ENCODE measurements at regions not wholly inside any gene's neighbourhood (a gene's known extent, or its start where the extent isn't known, plus 50 kb on each side); places are given as distances from the start of the nearest gene placed in this dataset.

- TF ChIP-seq GATA3 (IDR thresholded peaks at IDR 0.05; ENCODE audit: low read depth, low read length) = no peak
- no peak for TF ChIP-seq GATA2 (IDR thresholded peaks at IDR 0.05; ENCODE audit: low read depth, low read length)
These were observed 292.5 kb downstream of the PARP8 start for GRCh38 chr5:50958852-50959457.

GRCh38 chr5:50962934-50963872 is 296.8 kb downstream of the PARP8 start:
- TF ChIP-seq GATA3 (IDR thresholded peaks at IDR 0.05; ENCODE audit: low read depth, low read length) = no peak
- no peak for TF ChIP-seq GATA2 (IDR thresholded peaks at IDR 0.05; ENCODE audit: low read depth, low read length)

GRCh38 chr5:50963971-50964745 is 297.7 kb downstream of the PARP8 start:
- TF ChIP-seq GATA2 (IDR thresholded peaks at IDR 0.05; ENCODE audit: low read depth, low read length) (no peak), GATA3 (IDR thresholded peaks at IDR 0.05; ENCODE audit: low read depth, low read length) (no peak)

- no peak for TF ChIP-seq GATA2 (IDR thresholded peaks at IDR 0.05; ENCODE audit: low read depth, low read length)
- TF ChIP-seq GATA3 (IDR thresholded peaks at IDR 0.05; ENCODE audit: low read depth, low read length) = no peak
These were observed 298.6 kb downstream of the PARP8 start for GRCh38 chr5:50964746-50965653.

GRCh38 chr5:50965654-50966375 is 299.4 kb downstream of the PARP8 start:
- TF ChIP-seq GATA3 (IDR thresholded peaks at IDR 0.05; ENCODE audit: low read depth, low read length) = no peak
- TF ChIP-seq GATA2 (IDR thresholded peaks at IDR 0.05; ENCODE audit: low read depth, low read length) = no peak

GRCh38 chr5:50967009-50967562 is 300.6 kb downstream of the PARP8 start:
- TF ChIP-seq GATA2 (IDR thresholded peaks at IDR 0.05; ENCODE audit: low read depth, low read length) (no peak), GATA3 (IDR thresholded peaks at IDR 0.05; ENCODE audit: low read depth, low read length) (no peak)

GRCh38 chr5:50967563-50968355 is 301.3 kb downstream of the PARP8 start:
- TF ChIP-seq GATA3 (IDR thresholded peaks at IDR 0.05; ENCODE audit: low read depth, low read length) = no peak
- no peak; the same call in 1 of the 2 replicates for TF ChIP-seq GATA2 (IDR thresholded peaks at IDR 0.05; ENCODE audit: low read depth, low read length)

- TF ChIP-seq GATA3 (IDR thresholded peaks at IDR 0.05; ENCODE audit: low read depth, low read length) = 0 out of 2 replicates have a peak, but pooled peaks have one; percentile 17
- TF ChIP-seq GATA2 (IDR thresholded peaks at IDR 0.05; ENCODE audit: low read depth, low read length) = no peak
These were observed 302.1 kb downstream of the PARP8 start for GRCh38 chr5:50968356-50969149.

GRCh38 chr5:50969151-50970031 is 303.0 kb downstream of the PARP8 start:
- TF ChIP-seq GATA2 (IDR thresholded peaks at IDR 0.05; ENCODE audit: low read depth, low read length) = peak; percentile 65
- no peak for TF ChIP-seq GATA3 (IDR thresholded peaks at IDR 0.05; ENCODE audit: low read depth, low read length)

- TF ChIP-seq GATA3 (IDR thresholded peaks at IDR 0.05; ENCODE audit: low read depth, low read length) = no peak
- TF ChIP-seq GATA2 (IDR thresholded peaks at IDR 0.05; ENCODE audit: low read depth, low read length) = no peak
These were observed 309.4 kb downstream of the PARP8 start for GRCh38 chr5:50975840-50976239.

All from SH-SY5Y (cell line).